ENCODE measurements at regions not wholly inside any gene's neighbourhood (a gene's known extent, or its start where the extent isn't known, plus 50 kb on each side); places are given as distances from the start of the nearest gene placed in this dataset.
A peak's percentile ranks its signal among the peaks of the same experiment; 100 is the strongest.

- DNase-seq, result no peak
Observed at GRCh38 chr13:50071379-50071778, 56.1 kb downstream of the KCNRG start.

- DNase-seq, result no peak
Observed at GRCh38 chr13:50072676-50073075, 57.4 kb downstream of the KCNRG start.

- DNase-seq, result no peak
Observed at GRCh38 chr13:50073340-50073739, 58.1 kb downstream of the KCNRG start.

- DNase-seq, result no peak
Observed at GRCh38 chr13:50074843-50075242, 59.6 kb downstream of the KCNRG start.

GRCh38 chr13:50075619-50076097 is 60.4 kb downstream of the KCNRG start:
- no peak for DNase-seq

- DNase-seq, result no peak
Observed at GRCh38 chr13:50077431-50077830, 62.2 kb downstream of the KCNRG start.

- DNase-seq, result no peak
Observed at GRCh38 chr13:50078231-50078894, 63.1 kb downstream of the KCNRG start.

- no peak for DNase-seq
Observed at GRCh38 chr13:50078895-50079654, 63.8 kb downstream of the KCNRG start.

GRCh38 chr13:50079655-50080202 is 64.5 kb downstream of the KCNRG start:
- no peak for DNase-seq

- DNase-seq, result peak; percentile 25
Observed at GRCh38 chr13:50080203-50080910, 65.1 kb downstream of the KCNRG start.

- peak; percentile 52 for DNase-seq
Observed at GRCh38 chr13:50080911-50081678, 65.9 kb downstream of the KCNRG start.

- DNase-seq, result peak; percentile 98
Observed at GRCh38 chr13:50081679-50082425, 66.6 kb downstream of the KCNRG start.

GRCh38 chr13:50082426-50083281 is 67.4 kb downstream of the KCNRG start:
- peak; percentile 84 for DNase-seq

- DNase-seq, result no peak
Observed at GRCh38 chr13:50085063-50085462, 69.8 kb downstream of the KCNRG start.

- DNase-seq, result no peak
Observed at GRCh38 chr13:50089633-50090032, 74.4 kb downstream of the KCNRG start.

- no peak for DNase-seq
Observed at GRCh38 chr13:50090211-50090610, 75.0 kb downstream of the KCNRG start.

- DNase-seq, result no peak
Observed at GRCh38 chr13:50094615-50095293, 79.5 kb downstream of the KCNRG start.

GRCh38 chr13:50098693-50099092 is 83.4 kb downstream of the KCNRG start:
- DNase-seq, result no peak

- no peak for DNase-seq
Observed at GRCh38 chr13:50099473-50099872, 84.2 kb downstream of the KCNRG start.

- DNase-seq, result no peak
Observed at GRCh38 chr13:50101590-50101989, 86.3 kb downstream of the KCNRG start.
